Keratinocyte (primary cell): ENCODE measurements at regions not wholly inside any gene's neighbourhood (a gene's known extent, or its start where the extent isn't known, plus 50 kb on each side); places are given as distances from the start of the nearest gene placed in this dataset.

Experiments used
- DNase-seq: peaks from one replicate; pipeline ENCODE4 v3.0.0-alpha.2; 2011; ENCODE audit warnings: low read depth, missing footprints, low spot score
- FAIRE-seq: peaks from 2 replicates; lab custom pipeline; 2011; peaks lifted over from hg19 to GRCh38; lab: Jason Lieb, UNC
- H2AFZ ChIP-seq: 2 replicates; pipeline ENCODE4 v1.6.0; 2012; ENCODE audit warnings: low read length, control low read depth, inconsistent platforms; ENCODE audit not compliant: control insufficient read depth
- H3K27ac ChIP-seq: 2 replicates; pipeline ENCODE4 v1.5.1; 2011; ENCODE audit warnings: low read length; ENCODE audit not compliant: control insufficient read depth, insufficient read depth
- H3K27me3 ChIP-seq: 3 replicates; pipeline ENCODE4 v1.6.0; 2011; ENCODE audit warnings: low read length; ENCODE audit not compliant: control insufficient read depth, insufficient read depth; ENCODE audit errors: extremely low read depth
- H3K36me3 ChIP-seq, 2 experiments: 2 replicates in 1 of 2; 3 replicates in 1 of 2; pipeline ENCODE4 v1.5.1; 2011; ENCODE audit warnings: low read length in 2 of 2, mild to moderate bottlenecking in 1 of 2; ENCODE audit not compliant: control insufficient read depth in 2 of 2, insufficient read depth in 2 of 2; ENCODE audit errors: extremely low read depth in 1 of 2
- H3K4me1 ChIP-seq: 3 replicates; pipeline ENCODE4 v1.5.1; 2011; ENCODE audit warnings: low read length; ENCODE audit not compliant: control insufficient read depth, insufficient read depth; ENCODE audit errors: extremely low read depth
- H3K4me2 ChIP-seq: 3 replicates; pipeline ENCODE4 v1.6.0; 2011; ENCODE audit warnings: low read depth, low read length; ENCODE audit not compliant: control insufficient read depth, insufficient read depth; ENCODE audit errors: extremely low read depth
- H3K4me3 ChIP-seq, 3 experiments: fragments of 200-600 bp in 1 of 3; sonication (generic) in 1 of 3; 2 replicates in 2 of 3; 3 replicates in 1 of 3; pipeline ENCODE4 v1.5.1; 2011 to 2016; ENCODE audit warnings: low read length in 3 of 3, mild to moderate bottlenecking in 3 of 3, control low read depth in 2 of 3, inconsistent platforms in 1 of 3, low read depth in 1 of 3, mixed read lengths in 1 of 3, mixed run types in 1 of 3, moderate library complexity in 1 of 3; ENCODE audit not compliant: control insufficient read depth in 2 of 3, insufficient read depth in 2 of 3; ENCODE audit errors: extremely low read depth in 1 of 3
- H3K79me2 ChIP-seq: 2 replicates; pipeline ENCODE4 v1.6.0; 2012; ENCODE audit warnings: low read length; ENCODE audit not compliant: control insufficient read depth, insufficient read depth
- H3K9ac ChIP-seq: 3 replicates; pipeline ENCODE4 v1.6.0; 2011; ENCODE audit warnings: low read length; ENCODE audit not compliant: control insufficient read depth, insufficient read depth; ENCODE audit errors: extremely low read depth
- H3K9me1 ChIP-seq: 3 replicates; pipeline ENCODE4 v1.6.0; 2011; ENCODE audit warnings: low read length; ENCODE audit not compliant: control insufficient read depth, insufficient read depth; ENCODE audit errors: extremely low read depth
- H3K9me3 ChIP-seq: 2 replicates; pipeline ENCODE4 v1.5.1; 2012; ENCODE audit warnings: low read depth, low read length; ENCODE audit not compliant: control insufficient read depth
- H4K20me1 ChIP-seq: 3 replicates; pipeline ENCODE4 v1.6.0; 2011; ENCODE audit warnings: low read length; ENCODE audit not compliant: control insufficient read depth, insufficient read depth; ENCODE audit errors: extremely low read depth
- CTCF ChIP-seq, 3 experiments: IDR thresholded peaks in 1 of 3; conservative IDR thresholded peaks in 1 of 3; optimal IDR thresholded peaks in 1 of 3; 2 replicates in 2 of 3; 3 replicates in 1 of 3; pipeline versions ENCODE3 to v1.5.1; 2011; ENCODE audit warnings: low read length in 3 of 3, mild to moderate bottlenecking in 3 of 3, moderate library complexity in 2 of 3, control low read depth in 1 of 3, inconsistent platforms in 1 of 3; ENCODE audit not compliant: insufficient read depth in 2 of 3; ENCODE audit errors: extremely low read depth in 1 of 3
- EZH2 ChIP-seq: IDR thresholded peaks from one replicate; pipeline ENCODE4 v1.6.1; 2012; ENCODE audit warnings: inconsistent platforms, mild to moderate bottlenecking, low read length, moderate library complexity
- dilution Hi-C: fragments of 300-500 bp; cut with MboI; formaldehyde crosslinking; loops from one replicate; pipeline ENCODE4 v1.7.0; 2020; ENCODE audit warnings: low sequenced_read_pairs; ENCODE audit not compliant: extremely low pct_ligation_motif_present

DNA sequence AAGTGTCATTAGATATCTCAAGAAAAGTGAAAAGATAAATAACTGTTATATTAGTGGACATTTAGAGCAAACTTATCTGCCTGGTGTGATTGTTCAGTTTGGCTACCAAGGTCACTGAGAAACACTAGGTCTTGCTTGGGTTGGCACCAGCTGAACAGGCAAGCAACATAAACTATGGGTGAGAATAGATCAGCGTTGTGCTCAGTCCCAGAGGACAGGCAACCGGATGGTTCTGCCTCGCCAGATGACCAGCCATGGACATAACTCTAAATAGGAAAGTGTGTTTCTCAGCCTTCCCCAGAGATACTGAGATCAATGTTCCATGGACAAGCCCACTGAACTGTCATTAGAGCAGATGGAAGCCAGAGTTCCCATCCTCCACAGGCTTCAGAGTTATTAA is 203.4 kb upstream of the VRK2 start:
- no peaks in the 10 kb centered on the region for H3K27me3 ChIP-seq
- H3K4me2 ChIP-seq = no peak overlapping the region
- no peak for DNase-seq
- no peaks in the 10 kb centered on the region for H3K4me1 ChIP-seq
- dilution Hi-C loops = no loop called here
- FAIRE-seq = no peak
- no peak overlapping the region for H3K4me3 ChIP-seq
- TF ChIP-seq EZH2 (no peak), CTCF (optimal IDR thresholded peaks at IDR 0.05 in 1 of 3, IDR thresholded peaks at IDR 0.05 in 1 of 3, conservative IDR thresholded peaks at IDR 0.05 in 1 of 3; ENCODE audit: extremely low read depth in 1 of 3, insufficient read depth in 2 of 3, low read length in 3 of 3) (no peak)
- H4K20me1 ChIP-seq = no peaks in the 10 kb centered on the region
- H3K79me2 ChIP-seq = no peaks in the 10 kb centered on the region
- no peaks in the 10 kb centered on the region for H3K9me1 ChIP-seq
- no peaks in the 10 kb centered on the region for H3K9me3 ChIP-seq
- H3K27ac ChIP-seq = no peak overlapping the region
- H3K9ac ChIP-seq = no peak overlapping the region
- H3K36me3 ChIP-seq = no peaks in the 10 kb centered on the region
- H2AFZ ChIP-seq = no peak overlapping the region

DNA sequence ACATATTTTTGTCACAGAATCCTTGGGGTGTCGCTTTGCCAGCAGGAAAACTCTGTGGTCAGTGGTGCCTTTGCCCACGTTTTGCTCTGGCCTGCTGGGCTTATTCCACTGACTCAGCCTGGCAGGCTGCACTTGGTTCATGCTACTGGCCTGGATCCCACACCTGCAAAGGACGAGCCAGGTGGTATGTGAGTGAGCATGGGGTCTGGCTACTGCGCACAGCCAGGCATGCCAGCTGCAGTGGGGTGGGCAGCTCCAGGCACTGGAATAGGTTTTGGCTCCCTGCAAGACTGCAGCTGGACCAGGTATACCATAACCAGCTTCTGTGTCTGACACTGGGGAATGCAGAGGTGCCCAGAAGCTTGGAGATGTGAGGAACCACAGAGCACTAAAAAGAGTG is 197.9 kb upstream of the VRK2 start:
- TF ChIP-seq CTCF (optimal IDR thresholded peaks at IDR 0.05 in 1 of 3, IDR thresholded peaks at IDR 0.05 in 1 of 3, conservative IDR thresholded peaks at IDR 0.05 in 1 of 3; ENCODE audit: extremely low read depth in 1 of 3, insufficient read depth in 2 of 3, low read length in 3 of 3) (no peak), EZH2 (no peak)
- Histone ChIP-seq H3K4me3 (no peak overlapping the region), H3K9me3 (no peaks in the 10 kb centered on the region), H4K20me1 (no peaks in the 10 kb centered on the region), H3K9ac (no peak overlapping the region), H3K27ac (no peak overlapping the region), H2AFZ (no peak overlapping the region), H3K27me3 (no peaks in the 10 kb centered on the region), H3K79me2 (no peaks in the 10 kb centered on the region), H3K4me1 (no peaks in the 10 kb centered on the region), H3K4me2 (no peak overlapping the region), H3K9me1 (no peaks in the 10 kb centered on the region), H3K36me3 (no peaks in the 10 kb centered on the region)
- DNase-seq (no peak), FAIRE-seq (no peak)
- dilution Hi-C loops = no loop called here
